ENCODE measurements at regions not wholly inside any gene's neighbourhood (a gene's known extent, or its start where the extent isn't known, plus 50 kb on each side); places are given as distances from the start of the nearest gene placed in this dataset.

- TF ChIP-seq, protein P1, sequence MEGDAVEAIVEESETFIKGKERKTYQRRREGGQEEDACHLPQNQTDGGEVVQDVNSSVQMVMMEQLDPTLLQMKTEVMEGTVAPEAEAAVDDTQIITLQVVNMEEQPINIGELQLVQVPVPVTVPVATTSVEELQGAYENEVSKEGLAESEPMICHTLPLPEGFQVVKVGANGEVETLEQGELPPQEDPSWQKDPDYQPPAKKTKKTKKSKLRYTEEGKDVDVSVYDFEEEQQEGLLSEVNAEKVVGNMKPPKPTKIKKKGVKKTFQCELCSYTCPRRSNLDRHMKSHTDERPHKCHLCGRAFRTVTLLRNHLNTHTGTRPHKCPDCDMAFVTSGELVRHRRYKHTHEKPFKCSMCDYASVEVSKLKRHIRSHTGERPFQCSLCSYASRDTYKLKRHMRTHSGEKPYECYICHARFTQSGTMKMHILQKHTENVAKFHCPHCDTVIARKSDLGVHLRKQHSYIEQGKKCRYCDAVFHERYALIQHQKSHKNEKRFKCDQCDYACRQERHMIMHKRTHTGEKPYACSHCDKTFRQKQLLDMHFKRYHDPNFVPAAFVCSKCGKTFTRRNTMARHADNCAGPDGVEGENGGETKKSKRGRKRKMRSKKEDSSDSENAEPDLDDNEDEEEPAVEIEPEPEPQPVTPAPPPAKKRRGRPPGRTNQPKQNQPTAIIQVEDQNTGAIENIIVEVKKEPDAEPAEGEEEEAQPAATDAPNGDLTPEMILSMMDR (IDR thresholded peaks at IDR 0.05), result no peak
- Histone ChIP-seq H3K9me3 (no peaks in the 10 kb centered on the region), H3K4me3 (no peak overlapping the region), H3K27me3 (replicated peaks; ENCODE audit: insufficient read depth) (no peaks in the 10 kb centered on the region), H3K36me3 (no peaks in the 10 kb centered on the region), H3K4me1 (ENCODE audit: control insufficient read depth in 1 of 2, low read depth in 2 of 2) (peaks cover 0 to 15% of the 10 kb centered on the region in 2 donors), H3K27ac (no peak overlapping the region)
- no peak for ATAC-seq (ENCODE audit: insufficient number of reproducible peaks, low FRiP score, low read depth)
- no peak for DNase-seq (ENCODE audit: low spot score)
These were observed 101.3 kb upstream of the ETAA1 start for GRCh38 chr2:67295851-67296250.

DNA sequence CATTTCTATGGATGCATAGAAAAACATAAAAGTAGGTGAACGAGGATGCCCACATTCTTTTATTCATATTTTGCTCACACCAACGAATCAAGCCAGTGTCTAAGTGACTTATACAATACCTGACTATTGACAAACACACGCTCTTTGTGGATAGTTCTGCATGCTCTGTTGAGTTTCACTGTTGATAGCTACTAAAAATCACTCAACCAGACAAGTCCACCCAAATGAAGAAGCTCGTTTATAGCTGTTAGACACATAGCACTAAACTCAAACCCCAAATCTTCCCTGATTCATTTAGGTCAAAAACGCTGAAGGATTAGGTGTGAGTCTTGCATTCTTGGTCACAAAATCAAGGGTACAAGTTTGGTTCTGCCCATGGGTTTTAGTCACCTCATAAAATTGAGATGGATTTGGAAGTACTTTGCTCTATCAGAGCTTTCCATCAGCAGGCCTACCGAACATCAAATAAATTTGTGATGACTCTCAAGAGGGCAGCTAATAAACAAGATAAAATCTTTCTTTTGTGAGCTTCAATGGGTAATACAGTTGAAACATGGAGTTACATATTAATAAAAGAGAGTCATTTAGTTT lies 92.7 kb upstream of the ETAA1 start:
- TF ChIP-seq, protein P1 (IDR thresholded peaks at IDR 0.05), result no peak
- no peaks in the 10 kb centered on the region for H3K4me1 ChIP-seq (ENCODE audit: control insufficient read depth in 1 of 2, low read depth in 2 of 2)
- no peaks in the 10 kb centered on the region for H3K9me3 ChIP-seq
- no peak overlapping the region for H3K4me3 ChIP-seq
- DNase-seq (ENCODE audit: low spot score) (no peak), ATAC-seq (ENCODE audit: insufficient number of reproducible peaks, low FRiP score, low read depth) (no peak)
- H3K36me3 ChIP-seq, result no peaks in the 10 kb centered on the region
- no peaks in the 10 kb centered on the region for H3K27me3 ChIP-seq (replicated peaks; ENCODE audit: insufficient read depth)
- H3K27ac ChIP-seq, result no peak overlapping the region

DNA sequence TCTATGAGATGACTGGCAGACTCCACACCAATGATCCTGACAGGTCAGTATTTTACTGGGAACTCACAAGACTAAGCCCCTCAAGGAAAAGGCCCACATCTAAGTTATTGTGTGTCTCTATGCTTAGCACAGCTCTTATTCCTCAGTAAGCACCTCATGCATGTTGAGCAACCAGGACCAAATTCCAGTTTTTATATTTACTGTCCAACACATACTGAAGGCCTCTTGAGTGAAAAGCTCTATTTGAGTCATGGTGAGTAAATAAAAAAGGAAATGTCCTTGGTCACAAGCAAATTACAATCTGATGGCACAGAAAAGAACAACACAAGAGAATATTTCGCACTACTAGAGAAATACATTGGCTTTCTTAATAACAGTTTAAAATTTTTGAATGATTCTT lies 87.9 kb upstream of the ETAA1 start:
- H3K4me3 ChIP-seq, result no peak overlapping the region
- H3K27ac ChIP-seq, result no peak overlapping the region
- TF ChIP-seq, protein P1 (IDR thresholded peaks at IDR 0.05), result no peak
- peaks cover 0 to 8% of the 10 kb centered on the region in 2 donors for H3K4me1 ChIP-seq (ENCODE audit: control insufficient read depth in 1 of 2, low read depth in 2 of 2)
- ATAC-seq (ENCODE audit: insufficient number of reproducible peaks, low FRiP score, low read depth) (no peak), DNase-seq (ENCODE audit: low spot score) (no peak)
- no peaks in the 10 kb centered on the region for H3K9me3 ChIP-seq
- no peaks in the 10 kb centered on the region for H3K36me3 ChIP-seq
- no peaks in the 10 kb centered on the region for H3K27me3 ChIP-seq (replicated peaks; ENCODE audit: insufficient read depth)

- Histone ChIP-seq H3K36me3 (no peaks in the 10 kb centered on the region), H3K4me1 (ENCODE audit: control insufficient read depth in 1 of 2, low read depth in 2 of 2) (peaks cover 0 to 8% of the 10 kb centered on the region in 2 donors), H3K9me3 (no peaks in the 10 kb centered on the region), H3K27ac (no peak overlapping the region), H3K4me3 (no peak overlapping the region), H3K27me3 (replicated peaks; ENCODE audit: insufficient read depth) (no peaks in the 10 kb centered on the region)
- ATAC-seq (ENCODE audit: insufficient number of reproducible peaks, low FRiP score, low read depth) (no peak), DNase-seq (ENCODE audit: low spot score) (no peak)
- TF ChIP-seq, protein P1 (IDR thresholded peaks at IDR 0.05), result no peak
These were observed 85.6 kb upstream of the ETAA1 start for GRCh38 chr2:67311536-67311935.

DNA sequence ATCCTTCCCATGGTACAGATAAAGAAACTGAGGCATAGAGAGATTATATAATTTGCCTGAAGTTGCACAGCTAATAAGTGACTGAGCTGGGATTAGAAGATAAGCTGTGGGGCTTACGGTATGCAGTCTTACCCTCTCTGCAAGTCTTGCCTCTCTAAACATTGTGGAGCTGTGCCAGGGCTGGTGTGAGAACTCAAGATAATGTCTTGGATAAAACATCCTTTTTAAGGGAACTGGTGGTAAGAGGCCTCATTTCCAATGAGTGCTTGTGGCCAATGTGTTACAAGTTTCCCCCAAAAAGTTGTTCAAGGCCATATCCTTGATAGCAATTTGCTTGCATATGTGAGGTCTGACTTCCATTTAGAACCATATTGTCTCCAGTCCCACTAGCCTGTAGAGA lies 84.3 kb upstream of the ETAA1 start:
- TF ChIP-seq, protein P1 (IDR thresholded peaks at IDR 0.05), result no peak
- peaks cover 0 to 19% of the 10 kb centered on the region in 2 donors for H3K4me1 ChIP-seq (ENCODE audit: control insufficient read depth in 1 of 2, low read depth in 2 of 2)
- H3K9me3 ChIP-seq, result no peaks in the 10 kb centered on the region
- no peaks in the 10 kb centered on the region for H3K27me3 ChIP-seq (replicated peaks; ENCODE audit: insufficient read depth)
- DNase-seq (ENCODE audit: low spot score) (no peak), ATAC-seq (ENCODE audit: insufficient number of reproducible peaks, low FRiP score, low read depth) (no peak)
- no peaks in the 10 kb centered on the region for H3K36me3 ChIP-seq
- no peak overlapping the region for H3K4me3 ChIP-seq
- H3K27ac ChIP-seq, result no peak overlapping the region
